BLaER1 treated with 17β-estradiol and CSF1 and Interleukin-3, amounts not matched to agents 10 nM and 100 nM (cell line): ENCODE measurements at regions not wholly inside any gene's neighbourhood (a gene's known extent, or its start where the extent isn't known, plus 50 kb on each side); places are given as distances from the start of the nearest gene placed in this dataset.

Experiments
- H3K27ac ChIP-seq, 11 experiments: shearing (Covaris generic); formaldehyde crosslinking; 2 replicates each; pipeline ENCODE4 v1.8.1; 2022
- H3K27me3 ChIP-seq, 11 experiments: shearing (Covaris generic); formaldehyde crosslinking; 2 replicates each; pipeline ENCODE4 v1.8.1; 2022
- H3K36me3 ChIP-seq, 11 experiments: shearing (Covaris generic); formaldehyde crosslinking; 2 replicates each; pipeline ENCODE4 v1.8.1; 2022
- H3K4me1 ChIP-seq, 10 experiments: shearing (Covaris generic); formaldehyde crosslinking; 2 replicates each; pipeline ENCODE4 v1.8.1; 2022
- H3K4me2 ChIP-seq, 11 experiments: shearing (Covaris generic); formaldehyde crosslinking; 2 replicates each; pipeline ENCODE4 v1.8.1; 2022
- H3K4me3 ChIP-seq, 10 experiments: shearing (Covaris generic); formaldehyde crosslinking; 2 replicates each; pipeline ENCODE4 v1.8.1; 2022
- H3K9ac ChIP-seq, 11 experiments: shearing (Covaris generic); formaldehyde crosslinking; 2 replicates each; pipeline ENCODE4 v1.8.1; 2022
- H3K9me3 ChIP-seq, 11 experiments: shearing (Covaris generic); formaldehyde crosslinking; replicated peaks in 1 of 11; 2 replicates each; pipeline ENCODE4 v1.8.1; 2022
- H4K20me1 ChIP-seq, 11 experiments: shearing (Covaris generic); formaldehyde crosslinking; 2 replicates each; pipeline ENCODE4 v1.8.1; 2022
- Cebpa-rat ChIP-seq, 11 experiments: shearing (Covaris generic); IDR thresholded peaks; 2 replicates each; pipeline ENCODE4 v1.8.1; 2022

- H4K20me1 ChIP-seq: no peaks in the 10 kb centered on the region
- H3K9ac ChIP-seq: no peak overlapping the region
- H3K4me3 ChIP-seq: no peak overlapping the region
- H3K27ac ChIP-seq: no peak overlapping the region
- no peak for TF ChIP-seq Cebpa-rat (IDR thresholded peaks at IDR 0.05)
- H3K36me3 ChIP-seq: no peaks in the 10 kb centered on the region
- no peak overlapping the region for H3K4me2 ChIP-seq
- H3K4me1 ChIP-seq: peaks cover 0 to 19% (median 0%) of the 10 kb centered on the region in 10 experiments; a peak in 7 of 20 replicates
- peaks cover 0 to 14% (median 11%) of the 10 kb centered on the region in 11 experiments; a peak in 14 of 22 replicates for H3K9me3 ChIP-seq
- H3K27me3 ChIP-seq: no peaks in the 10 kb centered on the region
Measured at GRCh38 chr9:81741103-81741502, 51.8 kb upstream of the TLE1 start.

- Histone ChIP-seq H3K36me3 (no peaks in the 10 kb centered on the region), H3K4me3 (no peak overlapping the region), H3K27ac (no peak overlapping the region), H3K4me1 (no peaks in the 10 kb centered on the region), H3K27me3 (no peaks in the 10 kb centered on the region), H4K20me1 (no peaks in the 10 kb centered on the region), H3K9ac (no peak overlapping the region), H3K4me2 (no peak overlapping the region), H3K9me3 (peaks cover 0 to 14% (median 11%) of the 10 kb centered on the region in 11 experiments; a peak in 14 of 22 replicates)
- no peak for TF ChIP-seq Cebpa-rat (IDR thresholded peaks at IDR 0.05)
Measured at GRCh38 chr9:81748091-81748490, 58.7 kb upstream of the TLE1 start.

- H3K4me3 ChIP-seq: no peak overlapping the region
- no peak overlapping the region for H3K9ac ChIP-seq
- no peaks in the 10 kb centered on the region for H3K27me3 ChIP-seq
- TF ChIP-seq Cebpa-rat (IDR thresholded peaks at IDR 0.05): no peak
- no peaks in the 10 kb centered on the region for H3K4me1 ChIP-seq
- no peak overlapping the region for H3K4me2 ChIP-seq
- H3K9me3 ChIP-seq: no peaks in the 10 kb centered on the region
- H3K27ac ChIP-seq: no peak overlapping the region
- no peaks in the 10 kb centered on the region for H4K20me1 ChIP-seq
- H3K36me3 ChIP-seq: no peaks in the 10 kb centered on the region
Measured at GRCh38 chr9:81753436-81753835, 64.1 kb upstream of the TLE1 start.

DNA sequence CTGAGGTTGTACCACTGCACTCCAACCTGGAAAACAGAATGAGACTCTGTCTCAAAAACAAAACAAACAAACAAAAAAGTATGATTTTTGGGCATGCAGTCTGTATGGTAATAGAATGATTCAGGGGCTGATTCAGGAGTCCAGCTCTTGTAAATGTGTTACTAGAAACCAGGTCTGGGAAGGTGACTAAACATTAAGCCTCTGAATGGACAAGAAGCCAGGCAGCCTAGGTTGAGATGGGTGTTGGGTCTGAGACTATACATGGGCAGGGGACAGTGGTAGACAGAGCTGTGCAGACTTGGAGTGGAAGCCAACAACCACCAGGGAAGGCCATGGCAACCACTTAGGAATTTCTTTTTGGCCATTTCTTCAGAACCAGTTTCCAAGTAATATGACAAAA is 64.9 kb upstream of the TLE1 start:
- H3K27ac ChIP-seq: no peak overlapping the region
- H3K4me1 ChIP-seq: no peaks in the 10 kb centered on the region
- no peak for TF ChIP-seq Cebpa-rat (IDR thresholded peaks at IDR 0.05)
- H3K9ac ChIP-seq: no peak overlapping the region
- no peak overlapping the region for H3K4me2 ChIP-seq
- H3K9me3 ChIP-seq: no peaks in the 10 kb centered on the region
- H4K20me1 ChIP-seq: no peaks in the 10 kb centered on the region
- H3K36me3 ChIP-seq: no peaks in the 10 kb centered on the region
- no peak overlapping the region for H3K4me3 ChIP-seq
- H3K27me3 ChIP-seq: no peaks in the 10 kb centered on the region

DNA sequence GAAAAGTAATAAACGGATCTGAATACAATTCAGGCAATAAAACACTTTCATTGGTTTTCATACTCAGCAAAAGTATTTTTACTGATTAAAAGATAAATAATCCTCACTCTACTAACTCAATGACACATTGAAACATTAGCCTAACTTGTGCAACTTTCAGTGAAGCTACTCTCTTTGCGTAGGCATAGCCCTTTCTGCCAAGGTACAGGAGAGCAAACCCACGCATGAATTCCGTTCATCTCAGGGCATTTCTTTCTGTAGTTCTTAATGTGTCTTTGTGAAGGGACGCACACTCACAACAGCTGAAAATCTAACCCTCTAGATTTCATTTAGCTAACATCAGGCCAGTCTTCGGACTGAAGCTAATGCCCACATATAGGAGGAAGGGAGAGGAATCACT is 66.4 kb upstream of the TLE1 start:
- Histone ChIP-seq H3K4me3 (no peak overlapping the region), H3K27me3 (no peaks in the 10 kb centered on the region), H3K4me2 (no peak overlapping the region), H3K9ac (no peak overlapping the region), H4K20me1 (no peaks in the 10 kb centered on the region), H3K9me3 (peaks cover 0 to 4% (median 0%) of the 10 kb centered on the region in 11 experiments; a peak in 2 of 22 replicates), H3K27ac (no peak overlapping the region), H3K36me3 (no peaks in the 10 kb centered on the region), H3K4me1 (no peaks in the 10 kb centered on the region)
- no peak for TF ChIP-seq Cebpa-rat (IDR thresholded peaks at IDR 0.05)

DNA sequence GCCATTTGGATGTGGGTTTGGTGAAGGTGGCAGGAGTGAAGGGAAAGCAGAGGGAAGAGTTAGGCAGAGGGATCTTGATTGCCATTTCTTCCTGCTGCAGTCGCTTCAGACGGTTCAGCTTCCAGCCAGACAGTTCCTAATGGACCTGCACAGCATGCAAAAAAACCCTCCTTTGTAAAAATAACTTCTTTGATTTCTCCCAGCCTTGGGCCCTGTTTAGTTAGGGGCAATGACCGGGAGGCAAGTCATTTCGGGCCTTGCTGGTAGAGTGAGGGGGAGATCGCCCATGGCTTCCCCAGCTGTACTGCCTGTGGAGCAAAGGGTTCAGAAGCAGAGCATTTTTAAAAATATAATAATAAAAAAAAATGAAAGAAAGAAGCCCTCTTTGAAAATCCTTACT is 67.2 kb upstream of the TLE1 start:
- H4K20me1 ChIP-seq: no peaks in the 10 kb centered on the region
- H3K4me1 ChIP-seq: no peaks in the 10 kb centered on the region
- no peak overlapping the region for H3K4me2 ChIP-seq
- H3K9me3 ChIP-seq: peaks cover 0 to 7% (median 0%) of the 10 kb centered on the region in 11 experiments; a peak in 2 of 22 replicates
- no peak for TF ChIP-seq Cebpa-rat (IDR thresholded peaks at IDR 0.05)
- H3K27me3 ChIP-seq: no peaks in the 10 kb centered on the region
- H3K36me3 ChIP-seq: no peaks in the 10 kb centered on the region
- H3K4me3 ChIP-seq: no peak overlapping the region
- H3K27ac ChIP-seq: no peak overlapping the region
- no peak overlapping the region for H3K9ac ChIP-seq

GRCh38 chr9:81758123-81758797 is 68.9 kb upstream of the TLE1 start:
- Histone ChIP-seq H3K4me2 (no peak overlapping the region), H3K27me3 (no peaks in the 10 kb centered on the region), H3K36me3 (no peaks in the 10 kb centered on the region), H3K9me3 (peaks cover 0 to 7% (median 0%) of the 10 kb centered on the region in 11 experiments; a peak in 3 of 22 replicates), H3K4me1 (no peaks in the 10 kb centered on the region), H3K4me3 (no peak overlapping the region), H3K27ac (no peak overlapping the region), H3K9ac (no peak overlapping the region), H4K20me1 (no peaks in the 10 kb centered on the region)
- no peak for TF ChIP-seq Cebpa-rat (IDR thresholded peaks at IDR 0.05)

- no peak overlapping the region for H3K4me3 ChIP-seq
- H3K4me1 ChIP-seq: no peaks in the 10 kb centered on the region
- H3K27me3 ChIP-seq: no peaks in the 10 kb centered on the region
- no peak overlapping the region for H3K9ac ChIP-seq
- peaks cover 0 to 7% (median 0%) of the 10 kb centered on the region in 11 experiments; a peak in 3 of 22 replicates for H3K9me3 ChIP-seq
- no peaks in the 10 kb centered on the region for H4K20me1 ChIP-seq
- no peaks in the 10 kb centered on the region for H3K36me3 ChIP-seq
- TF ChIP-seq Cebpa-rat (IDR thresholded peaks at IDR 0.05): no peak
- no peak overlapping the region for H3K4me2 ChIP-seq
- H3K27ac ChIP-seq: no peak overlapping the region
Measured at GRCh38 chr9:81759680-81760215, 70.4 kb upstream of the TLE1 start.

DNA sequence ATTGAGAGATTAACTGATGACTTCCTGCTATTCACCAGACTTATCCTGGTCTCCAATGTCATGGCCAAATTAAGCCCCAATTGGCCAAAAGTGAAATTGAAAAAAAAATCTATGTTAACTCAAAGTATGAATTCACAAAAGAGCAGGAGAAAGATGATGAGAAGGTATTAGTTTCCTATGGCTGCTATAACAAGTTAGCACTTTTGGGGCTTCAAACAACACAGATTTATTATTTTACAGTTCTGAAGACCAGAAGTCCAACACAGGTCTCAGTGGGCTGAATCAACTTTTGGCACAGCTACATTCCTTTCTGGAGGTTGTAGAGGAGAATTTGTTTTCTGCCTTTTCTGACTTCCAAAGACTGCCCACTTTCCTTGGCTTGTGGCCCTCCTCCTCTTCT is 78.6 kb upstream of the TLE1 start:
- Histone ChIP-seq H3K4me2 (no peak overlapping the region), H4K20me1 (no peaks in the 10 kb centered on the region), H3K36me3 (no peaks in the 10 kb centered on the region), H3K4me1 (peaks cover 0 to 7% (median 0%) of the 10 kb centered on the region in 10 experiments; a peak in 2 of 20 replicates), H3K27me3 (no peaks in the 10 kb centered on the region), H3K27ac (no peak overlapping the region), H3K4me3 (no peak overlapping the region), H3K9ac (no peak overlapping the region), H3K9me3 (no peaks in the 10 kb centered on the region)
- no peak for TF ChIP-seq Cebpa-rat (IDR thresholded peaks at IDR 0.05)

GRCh38 chr9:81771571-81771970 is 82.2 kb upstream of the TLE1 start:
- no peaks in the 10 kb centered on the region for H3K36me3 ChIP-seq
- H3K4me2 ChIP-seq: peak overlapping the region in 1 of 11 experiments; percentile 15; a peak in 2 of 22 replicates
- no peak overlapping the region for H3K4me3 ChIP-seq
- peaks cover 0 to 7% (median 1%) of the 10 kb centered on the region in 10 experiments; a peak in 4 of 20 replicates for H3K4me1 ChIP-seq
- no peak overlapping the region for H3K9ac ChIP-seq
- H4K20me1 ChIP-seq: no peaks in the 10 kb centered on the region
- no peak for TF ChIP-seq Cebpa-rat (IDR thresholded peaks at IDR 0.05)
- no peaks in the 10 kb centered on the region for H3K9me3 ChIP-seq
- no peaks in the 10 kb centered on the region for H3K27me3 ChIP-seq
- no peak overlapping the region for H3K27ac ChIP-seq
